CD4-positive, alpha-beta T cell (primary cell): ENCODE measurements at regions not wholly inside any gene's neighbourhood (a gene's known extent, or its start where the extent isn't known, plus 50 kb on each side); places are given as distances from the start of the nearest gene placed in this dataset.

ENCODE experiments used
- ATAC-seq: fragments of 200-7000 bp; cut with Tn5 transposase; one replicate; pipeline ENCODE4 v1.10.0; 2022; ENCODE audit warnings: mild to moderate bottlenecking; ENCODE audit not compliant: poor library complexity
- CTCF ChIA-PET: fragments of 350-600 bp; sonication (Branson Sonifier 250); formaldehyde crosslinking; loops from one replicate; lab custom pipeline; 2021; ENCODE audit warnings: antibody characterized with exemption, inconsistent platforms; lab: Charles Lee
- POLR2A ChIA-PET: fragments of 350-600 bp; sonication (Branson Sonifier 250); formaldehyde crosslinking; loops from one replicate; lab custom pipeline; 2021; ENCODE audit warnings: antibody characterized with exemption, inconsistent platforms; lab: Charles Lee
- DNase-seq, 14 experiments: peaks; one replicate each; pipeline ENCODE4 v3.0.0-alpha.2; 2013 to 2020; ENCODE audit warnings: mixed read lengths in 2 of 14
- H3K27ac ChIP-seq, 2 donors: one replicate each; pipeline versions ENCODE4 v1.5.1 to v1.7.0; 2013; ENCODE audit warnings: low read length in 2 of 2, low read depth in 1 of 2, mild to moderate bottlenecking in 1 of 2
- H3K27me3 ChIP-seq, 2 experiments: 1 replicate in 1 of 2; 2 replicates in 1 of 2; pipeline versions ENCODE4 v1.6.1 to v1.7.0; 2013; ENCODE audit warnings: low read length in 2 of 2, control low read depth in 1 of 2, mild to moderate bottlenecking in 1 of 2, moderate library complexity in 1 of 2; ENCODE audit not compliant: insufficient read depth in 2 of 2, control insufficient read depth in 1 of 2
- H3K36me3 ChIP-seq: one replicate; pipeline ENCODE4 v1.6.1; 2013; ENCODE audit warnings: low read length, control low read depth; ENCODE audit not compliant: insufficient read depth
- H3K4me1 ChIP-seq: one replicate; pipeline ENCODE4 v1.6.1; 2013; ENCODE audit warnings: low read length, control low read depth; ENCODE audit not compliant: insufficient read depth
- H3K4me3 ChIP-seq: one replicate; pipeline ENCODE4 v1.5.1; 2013; ENCODE audit warnings: mild to moderate bottlenecking, low read length, moderate library complexity
- H3K9me3 ChIP-seq, 2 experiments: 1 replicate in 1 of 2; 2 replicates in 1 of 2; pipeline versions ENCODE4 v1.6.1 to v1.7.0; 2013; ENCODE audit warnings: low read length in 2 of 2, mild to moderate bottlenecking in 2 of 2, control low read depth in 1 of 2, moderate library complexity in 1 of 2; ENCODE audit not compliant: control insufficient read depth in 1 of 2, insufficient read depth in 1 of 2
- H3K27ac Mint-ChIP-seq: one replicate; pipeline ENCODE4 v1.8.0; 2020; ENCODE audit warnings: mixed read lengths
- H3K27me3 Mint-ChIP-seq: one replicate; pipeline ENCODE4 v1.8.0; 2021; ENCODE audit warnings: mixed read lengths
- H3K36me3 Mint-ChIP-seq: one replicate; pipeline ENCODE4 v1.8.0; 2021; ENCODE audit warnings: low read depth, mixed read lengths
- H3K4me1 Mint-ChIP-seq: one replicate; pipeline ENCODE4 v1.8.0; 2021; ENCODE audit warnings: low read depth, mixed read lengths
- H3K4me3 Mint-ChIP-seq: one replicate; pipeline ENCODE4 v1.8.0; 2020; ENCODE audit warnings: mild to moderate bottlenecking, mixed read lengths
- H3K9me3 Mint-ChIP-seq: one replicate; pipeline ENCODE4 v1.8.0; 2020; ENCODE audit warnings: mixed read lengths
- intact Hi-C, 2 experiments: fragments of 100-400 bp; cut with DNase I in 1 of 2; cut with micrococcal nuclease in 1 of 2; formaldehyde crosslinking; loops; one replicate each; pipeline versions ENCODE4 v1.15.1 to v1.9.0; 2023 to 2025; cut with DNase I, micrococcal nuclease
- TF ChIP-seq, protein P1 (sequence below): fragments of 200-600 bp; IDR thresholded peaks from one replicate; pipeline ENCODE4 v1.8.0; 2022; ENCODE audit warnings: antibody characterized with exemption, mild to moderate bottlenecking

GRCh38 chr6:104612541-104612940, 247.2 kb downstream of the HACE1 start:
- H3K36me3 Mint-ChIP-seq = no peaks in the 10 kb centered on the region
- no peaks in the 10 kb centered on the region for H3K27me3 ChIP-seq
- no peaks in the 10 kb centered on the region for H3K36me3 ChIP-seq
- POLR2A ChIA-PET = no interaction called here
- no peak for ATAC-seq
- no peaks in the 10 kb centered on the region for H3K27me3 Mint-ChIP-seq
- H3K27ac ChIP-seq = no peak overlapping the region
- no peak for DNase-seq
- H3K9me3 ChIP-seq = no peaks in the 10 kb centered on the region
- no peak overlapping the region for H3K27ac Mint-ChIP-seq
- H3K4me1 Mint-ChIP-seq = no peaks in the 10 kb centered on the region
- no peak overlapping the region for H3K4me3 Mint-ChIP-seq
- intact Hi-C loops = no loop called here
- CTCF ChIA-PET = no interaction called here
- H3K9me3 Mint-ChIP-seq = no peaks in the 10 kb centered on the region
- TF ChIP-seq, protein P1, sequence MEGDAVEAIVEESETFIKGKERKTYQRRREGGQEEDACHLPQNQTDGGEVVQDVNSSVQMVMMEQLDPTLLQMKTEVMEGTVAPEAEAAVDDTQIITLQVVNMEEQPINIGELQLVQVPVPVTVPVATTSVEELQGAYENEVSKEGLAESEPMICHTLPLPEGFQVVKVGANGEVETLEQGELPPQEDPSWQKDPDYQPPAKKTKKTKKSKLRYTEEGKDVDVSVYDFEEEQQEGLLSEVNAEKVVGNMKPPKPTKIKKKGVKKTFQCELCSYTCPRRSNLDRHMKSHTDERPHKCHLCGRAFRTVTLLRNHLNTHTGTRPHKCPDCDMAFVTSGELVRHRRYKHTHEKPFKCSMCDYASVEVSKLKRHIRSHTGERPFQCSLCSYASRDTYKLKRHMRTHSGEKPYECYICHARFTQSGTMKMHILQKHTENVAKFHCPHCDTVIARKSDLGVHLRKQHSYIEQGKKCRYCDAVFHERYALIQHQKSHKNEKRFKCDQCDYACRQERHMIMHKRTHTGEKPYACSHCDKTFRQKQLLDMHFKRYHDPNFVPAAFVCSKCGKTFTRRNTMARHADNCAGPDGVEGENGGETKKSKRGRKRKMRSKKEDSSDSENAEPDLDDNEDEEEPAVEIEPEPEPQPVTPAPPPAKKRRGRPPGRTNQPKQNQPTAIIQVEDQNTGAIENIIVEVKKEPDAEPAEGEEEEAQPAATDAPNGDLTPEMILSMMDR = no peak
- H3K4me1 ChIP-seq = no peaks in the 10 kb centered on the region
- no peak overlapping the region for H3K4me3 ChIP-seq

- Mint-ChIP-seq H3K4me3 (no peak overlapping the region), H3K27me3 (no peaks in the 10 kb centered on the region), H3K27ac (no peak overlapping the region), H3K36me3 (no peaks in the 10 kb centered on the region), H3K9me3 (no peaks in the 10 kb centered on the region), H3K4me1 (no peaks in the 10 kb centered on the region)
- Histone ChIP-seq H3K9me3 (no peaks in the 10 kb centered on the region), H3K4me3 (no peak overlapping the region), H3K36me3 (no peaks in the 10 kb centered on the region), H3K27me3 (no peaks in the 10 kb centered on the region), H3K27ac (no peak overlapping the region), H3K4me1 (no peaks in the 10 kb centered on the region)
- ATAC-seq (no peak), DNase-seq (no peak)
- TF ChIP-seq, protein P1 = no peak
- ChIA-PET POLR2A (no interaction called here), CTCF (no interaction called here)
- intact Hi-C loops = no loop called here
Measured at GRCh38 chr6:104608101-104608500, 251.6 kb downstream of the HACE1 start.

- H3K4me3 ChIP-seq = no peak overlapping the region
- DNase-seq (no peak), ATAC-seq (no peak)
- H3K36me3 Mint-ChIP-seq = no peaks in the 10 kb centered on the region
- no peaks in the 10 kb centered on the region for H3K36me3 ChIP-seq
- intact Hi-C loops = no loop called here
- no peaks in the 10 kb centered on the region for H3K27me3 ChIP-seq
- no peaks in the 10 kb centered on the region for H3K9me3 Mint-ChIP-seq
- POLR2A ChIA-PET = no interaction called here
- no peak overlapping the region for H3K27ac ChIP-seq
- H3K27ac Mint-ChIP-seq = no peak overlapping the region
- H3K4me3 Mint-ChIP-seq = no peak overlapping the region
- H3K27me3 Mint-ChIP-seq = no peaks in the 10 kb centered on the region
- TF ChIP-seq, protein P1 = no peak
- H3K9me3 ChIP-seq = no peaks in the 10 kb centered on the region
- no peaks in the 10 kb centered on the region for H3K4me1 Mint-ChIP-seq
- CTCF ChIA-PET = no interaction called here
- no peaks in the 10 kb centered on the region for H3K4me1 ChIP-seq
Measured at GRCh38 chr6:104607501-104607900, 252.2 kb downstream of the HACE1 start.
